Astrocyte (in vitro differentiated cells and primary cell): ENCODE measurements at regions not wholly inside any gene's neighbourhood (a gene's known extent, or its start where the extent isn't known, plus 50 kb on each side); places are given as distances from the start of the nearest gene placed in this dataset.

Experiments used
- EZH2 ChIP-seq: IDR thresholded peaks from 2 replicates; pipeline ENCODE4 v1.6.1; 2012; ENCODE audit warnings: mild to moderate bottlenecking, low read length, inconsistent platforms; ENCODE audit not compliant: insufficient read depth
- TF ChIP-seq, protein P1 (sequence below): IDR thresholded peaks from 2 replicates; pipeline ENCODE4 v1.5.1; 2011; ENCODE audit warnings: low read depth, mild to moderate bottlenecking, inconsistent platforms, low read length, moderate library complexity; ENCODE audit not compliant: insufficient read depth

DNA sequence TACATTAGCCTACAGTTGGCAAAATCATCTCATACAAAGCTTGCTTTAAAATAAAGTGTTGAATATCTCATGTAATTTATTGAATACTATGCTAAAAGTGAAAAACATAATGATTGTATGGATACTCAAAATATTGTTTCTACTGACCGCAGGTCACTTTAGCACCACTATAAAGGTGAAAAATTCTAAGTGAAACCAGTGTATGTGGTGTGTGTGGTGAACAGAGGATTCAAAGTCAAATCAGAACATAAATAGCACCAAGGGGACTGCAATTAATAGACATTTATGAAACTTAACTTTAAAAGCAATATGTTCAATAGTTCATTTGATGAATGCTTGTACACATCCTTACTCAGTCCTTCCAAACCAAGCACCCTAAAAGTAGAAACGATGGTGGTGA, 145.8 kb downstream of the AKAIN1 start:
- TF ChIP-seq, protein P1, sequence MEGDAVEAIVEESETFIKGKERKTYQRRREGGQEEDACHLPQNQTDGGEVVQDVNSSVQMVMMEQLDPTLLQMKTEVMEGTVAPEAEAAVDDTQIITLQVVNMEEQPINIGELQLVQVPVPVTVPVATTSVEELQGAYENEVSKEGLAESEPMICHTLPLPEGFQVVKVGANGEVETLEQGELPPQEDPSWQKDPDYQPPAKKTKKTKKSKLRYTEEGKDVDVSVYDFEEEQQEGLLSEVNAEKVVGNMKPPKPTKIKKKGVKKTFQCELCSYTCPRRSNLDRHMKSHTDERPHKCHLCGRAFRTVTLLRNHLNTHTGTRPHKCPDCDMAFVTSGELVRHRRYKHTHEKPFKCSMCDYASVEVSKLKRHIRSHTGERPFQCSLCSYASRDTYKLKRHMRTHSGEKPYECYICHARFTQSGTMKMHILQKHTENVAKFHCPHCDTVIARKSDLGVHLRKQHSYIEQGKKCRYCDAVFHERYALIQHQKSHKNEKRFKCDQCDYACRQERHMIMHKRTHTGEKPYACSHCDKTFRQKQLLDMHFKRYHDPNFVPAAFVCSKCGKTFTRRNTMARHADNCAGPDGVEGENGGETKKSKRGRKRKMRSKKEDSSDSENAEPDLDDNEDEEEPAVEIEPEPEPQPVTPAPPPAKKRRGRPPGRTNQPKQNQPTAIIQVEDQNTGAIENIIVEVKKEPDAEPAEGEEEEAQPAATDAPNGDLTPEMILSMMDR: no peak
- no peak for TF ChIP-seq EZH2
